ENCODE measurements at regions not wholly inside any gene's neighbourhood (a gene's known extent, or its start where the extent isn't known, plus 50 kb on each side); places are given as distances from the start of the nearest gene placed in this dataset.

DNA sequence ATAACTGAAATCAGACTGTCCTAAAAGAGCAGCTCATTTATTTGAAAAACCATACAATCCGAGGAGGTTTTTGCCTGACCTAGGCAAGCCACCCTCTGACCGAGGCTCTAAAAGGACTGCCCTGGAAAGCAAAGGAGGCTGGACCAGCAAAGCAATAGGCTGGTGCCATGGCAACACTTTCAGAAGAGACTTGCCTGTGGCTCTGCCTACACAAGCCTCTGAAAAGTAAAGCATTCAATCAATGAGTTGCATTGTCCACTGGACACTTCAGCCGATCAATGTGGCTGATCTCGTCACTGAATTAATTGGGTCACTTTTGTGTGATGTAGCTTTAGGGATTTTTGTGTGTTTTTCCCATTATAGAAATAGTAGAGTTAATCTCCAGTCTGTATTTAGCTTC is 99.1 kb upstream of the SEMA6D start:
- TF ChIP-seq, protein P1, sequence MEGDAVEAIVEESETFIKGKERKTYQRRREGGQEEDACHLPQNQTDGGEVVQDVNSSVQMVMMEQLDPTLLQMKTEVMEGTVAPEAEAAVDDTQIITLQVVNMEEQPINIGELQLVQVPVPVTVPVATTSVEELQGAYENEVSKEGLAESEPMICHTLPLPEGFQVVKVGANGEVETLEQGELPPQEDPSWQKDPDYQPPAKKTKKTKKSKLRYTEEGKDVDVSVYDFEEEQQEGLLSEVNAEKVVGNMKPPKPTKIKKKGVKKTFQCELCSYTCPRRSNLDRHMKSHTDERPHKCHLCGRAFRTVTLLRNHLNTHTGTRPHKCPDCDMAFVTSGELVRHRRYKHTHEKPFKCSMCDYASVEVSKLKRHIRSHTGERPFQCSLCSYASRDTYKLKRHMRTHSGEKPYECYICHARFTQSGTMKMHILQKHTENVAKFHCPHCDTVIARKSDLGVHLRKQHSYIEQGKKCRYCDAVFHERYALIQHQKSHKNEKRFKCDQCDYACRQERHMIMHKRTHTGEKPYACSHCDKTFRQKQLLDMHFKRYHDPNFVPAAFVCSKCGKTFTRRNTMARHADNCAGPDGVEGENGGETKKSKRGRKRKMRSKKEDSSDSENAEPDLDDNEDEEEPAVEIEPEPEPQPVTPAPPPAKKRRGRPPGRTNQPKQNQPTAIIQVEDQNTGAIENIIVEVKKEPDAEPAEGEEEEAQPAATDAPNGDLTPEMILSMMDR (IDR thresholded peaks at IDR 0.05; ENCODE audit: low read length), result no peak
- TF ChIP-seq EZH2 (optimal IDR thresholded peaks at IDR 0.05; ENCODE audit: low read depth, low read length), result no peak
- TF ChIP-seq EZH2phosphoT487 (IDR thresholded peaks at IDR 0.05; ENCODE audit: low read length), result no peak

All from MM.1S (cell line).